K562 (cell line): ENCODE measurements at regions not wholly inside any gene's neighbourhood (a gene's known extent, or its start where the extent isn't known, plus 50 kb on each side); places are given as distances from the start of the nearest gene placed in this dataset.
A peak's percentile ranks its signal among the peaks of the same experiment; 100 is the strongest.

Experiments
- CTCF ChIP-seq, 3 experiments: IDR thresholded peaks in 2 of 3; conservative IDR thresholded peaks in 1 of 3; 2 replicates each; pipeline ENCODE4 v1.5.1; 2011 to 2012; ENCODE audit warnings: low read length in 3 of 3, mild to moderate bottlenecking in 3 of 3, control low read depth in 2 of 3, improper control_type of control experiment in 1 of 3, inconsistent platforms in 1 of 3, low read depth in 1 of 3, mixed read lengths in 1 of 3, moderate library complexity in 1 of 3; ENCODE audit not compliant: insufficient read depth in 2 of 3
- LEF1 ChIP-seq: fragments of 450-650 bp; IDR thresholded peaks from 2 replicates; pipeline ENCODE4 v1.6.1; 2016; ENCODE audit warnings: mild to moderate bottlenecking
- MAX ChIP-seq: sonication (generic); formaldehyde crosslinking; IDR thresholded peaks from 2 replicates; pipeline ENCODE4 v1.9.0; 2022; ENCODE audit warnings: mild to moderate bottlenecking, missing genetic modification reagents
- MNT ChIP-seq, 2 experiments: fragments of 450-650 bp; conservative IDR thresholded peaks; 2 replicates each; pipeline ENCODE4 v1.6.1; 2017; ENCODE audit warnings: mild to moderate bottlenecking in 2 of 2, moderate library complexity in 2 of 2
- NCOA2 ChIP-seq, 2 experiments: fragments of 450-650 bp; IDR thresholded peaks; 2 replicates each; pipeline ENCODE4 v1.6.1; 2018; ENCODE audit warnings: mild to moderate bottlenecking in 2 of 2, moderate library complexity in 1 of 2; ENCODE audit not compliant: partially characterized antibody in 2 of 2
- NCOR1 ChIP-seq: fragments of 450-650 bp; IDR thresholded peaks from 2 replicates; pipeline ENCODE4 v1.6.1; 2016; ENCODE audit warnings: mild to moderate bottlenecking, moderate library complexity
- POLR2A ChIP-seq: fragments of 450-650 bp; conservative IDR thresholded peaks from 2 replicates; pipeline ENCODE4 v1.6.1; 2016
- POLR2AphosphoS5 ChIP-seq: IDR thresholded peaks from 2 replicates; pipeline ENCODE4 v1.6.1; 2011; ENCODE audit warnings: mild to moderate bottlenecking, low read depth, low read length, moderate library complexity; ENCODE audit not compliant: control insufficient read depth, insufficient read depth
- RBM39 ChIP-seq: fragments of 200-400 bp; formaldehyde crosslinking; optimal IDR thresholded peaks from 2 replicates; pipeline ENCODE3; 2018; ENCODE audit warnings: low read depth, low read length
- SMARCE1 ChIP-seq: fragments of 450-650 bp; IDR thresholded peaks from 2 replicates; pipeline ENCODE4 v1.7.1; 2016; ENCODE audit warnings: mild to moderate bottlenecking
- ZC3H8 ChIP-seq: fragments of 450-650 bp; IDR thresholded peaks from 2 replicates; pipeline ENCODE4 v1.6.1; 2017
- ZNF121 ChIP-seq: sonication (generic); formaldehyde crosslinking; conservative IDR thresholded peaks from 2 replicates; pipeline ENCODE4 v1.8.0; 2022; ENCODE audit warnings: missing genetic modification reagents
- TF ChIP-seq, protein P1 (sequence below): fragments of 200-600 bp; sonication (generic); IDR thresholded peaks from one replicate; pipeline ENCODE4 v1.6.1; 2012; ENCODE audit warnings: mild to moderate bottlenecking, low read depth, low read length, inconsistent platforms

DNA sequence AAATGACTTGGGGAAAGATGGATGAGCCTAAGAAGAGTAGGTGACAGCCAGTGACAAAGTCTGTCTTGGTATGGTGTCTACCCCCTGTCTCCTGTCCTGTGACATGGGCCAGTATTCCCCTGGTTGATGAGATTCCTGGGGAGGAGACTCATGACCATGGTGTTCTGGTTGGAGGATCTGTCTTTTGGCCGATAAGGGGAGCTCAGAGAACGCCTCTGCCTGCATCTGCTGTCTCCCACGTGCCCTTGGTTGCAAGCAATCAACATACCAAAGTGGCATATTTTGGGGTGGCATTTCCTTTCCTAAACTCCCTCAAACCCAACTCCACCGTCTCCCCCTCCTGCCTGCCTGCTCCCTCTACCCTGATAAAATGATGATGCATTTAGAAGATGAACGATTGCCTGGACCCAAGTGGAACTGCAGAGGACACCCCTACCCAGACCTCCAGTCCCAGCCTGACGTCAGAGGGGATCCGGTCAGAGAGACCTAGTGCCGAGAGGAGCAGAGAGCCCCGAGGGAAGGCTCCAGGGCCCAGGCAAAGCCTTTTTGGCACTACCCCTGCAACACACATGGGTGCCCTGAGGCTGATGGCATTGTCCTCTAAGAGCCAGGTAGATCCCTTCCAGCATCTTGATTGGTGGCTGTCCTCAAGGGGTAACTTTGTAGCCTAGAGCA is 88.0 kb upstream of the KCNK12 start:
- TF ChIP-seq NCOR1 (no peak), RBM39 (no peak), ZNF121 (no peak), MNT (conservative IDR thresholded peaks at IDR 0.05) (no peak), POLR2AphosphoS5 (no peak), MAX (no peak), LEF1 (no peak), CTCF (IDR thresholded peaks at IDR 0.05 in 2 of 3, conservative IDR thresholded peaks at IDR 0.05 in 1 of 3; ENCODE audit: insufficient read depth in 2 of 3, low read depth in 1 of 3, low read length in 3 of 3) (0 out of 6 replicates have a peak, but pooled peaks of 1 of the 3 experiments have one; percentile 4), NCOA2 (IDR thresholded peaks at IDR 0.05; ENCODE audit: partially characterized antibody in 2 of 2) (no peak), POLR2A (no peak), SMARCE1 (no peak), ZC3H8 (no peak)
- TF ChIP-seq, protein P1, sequence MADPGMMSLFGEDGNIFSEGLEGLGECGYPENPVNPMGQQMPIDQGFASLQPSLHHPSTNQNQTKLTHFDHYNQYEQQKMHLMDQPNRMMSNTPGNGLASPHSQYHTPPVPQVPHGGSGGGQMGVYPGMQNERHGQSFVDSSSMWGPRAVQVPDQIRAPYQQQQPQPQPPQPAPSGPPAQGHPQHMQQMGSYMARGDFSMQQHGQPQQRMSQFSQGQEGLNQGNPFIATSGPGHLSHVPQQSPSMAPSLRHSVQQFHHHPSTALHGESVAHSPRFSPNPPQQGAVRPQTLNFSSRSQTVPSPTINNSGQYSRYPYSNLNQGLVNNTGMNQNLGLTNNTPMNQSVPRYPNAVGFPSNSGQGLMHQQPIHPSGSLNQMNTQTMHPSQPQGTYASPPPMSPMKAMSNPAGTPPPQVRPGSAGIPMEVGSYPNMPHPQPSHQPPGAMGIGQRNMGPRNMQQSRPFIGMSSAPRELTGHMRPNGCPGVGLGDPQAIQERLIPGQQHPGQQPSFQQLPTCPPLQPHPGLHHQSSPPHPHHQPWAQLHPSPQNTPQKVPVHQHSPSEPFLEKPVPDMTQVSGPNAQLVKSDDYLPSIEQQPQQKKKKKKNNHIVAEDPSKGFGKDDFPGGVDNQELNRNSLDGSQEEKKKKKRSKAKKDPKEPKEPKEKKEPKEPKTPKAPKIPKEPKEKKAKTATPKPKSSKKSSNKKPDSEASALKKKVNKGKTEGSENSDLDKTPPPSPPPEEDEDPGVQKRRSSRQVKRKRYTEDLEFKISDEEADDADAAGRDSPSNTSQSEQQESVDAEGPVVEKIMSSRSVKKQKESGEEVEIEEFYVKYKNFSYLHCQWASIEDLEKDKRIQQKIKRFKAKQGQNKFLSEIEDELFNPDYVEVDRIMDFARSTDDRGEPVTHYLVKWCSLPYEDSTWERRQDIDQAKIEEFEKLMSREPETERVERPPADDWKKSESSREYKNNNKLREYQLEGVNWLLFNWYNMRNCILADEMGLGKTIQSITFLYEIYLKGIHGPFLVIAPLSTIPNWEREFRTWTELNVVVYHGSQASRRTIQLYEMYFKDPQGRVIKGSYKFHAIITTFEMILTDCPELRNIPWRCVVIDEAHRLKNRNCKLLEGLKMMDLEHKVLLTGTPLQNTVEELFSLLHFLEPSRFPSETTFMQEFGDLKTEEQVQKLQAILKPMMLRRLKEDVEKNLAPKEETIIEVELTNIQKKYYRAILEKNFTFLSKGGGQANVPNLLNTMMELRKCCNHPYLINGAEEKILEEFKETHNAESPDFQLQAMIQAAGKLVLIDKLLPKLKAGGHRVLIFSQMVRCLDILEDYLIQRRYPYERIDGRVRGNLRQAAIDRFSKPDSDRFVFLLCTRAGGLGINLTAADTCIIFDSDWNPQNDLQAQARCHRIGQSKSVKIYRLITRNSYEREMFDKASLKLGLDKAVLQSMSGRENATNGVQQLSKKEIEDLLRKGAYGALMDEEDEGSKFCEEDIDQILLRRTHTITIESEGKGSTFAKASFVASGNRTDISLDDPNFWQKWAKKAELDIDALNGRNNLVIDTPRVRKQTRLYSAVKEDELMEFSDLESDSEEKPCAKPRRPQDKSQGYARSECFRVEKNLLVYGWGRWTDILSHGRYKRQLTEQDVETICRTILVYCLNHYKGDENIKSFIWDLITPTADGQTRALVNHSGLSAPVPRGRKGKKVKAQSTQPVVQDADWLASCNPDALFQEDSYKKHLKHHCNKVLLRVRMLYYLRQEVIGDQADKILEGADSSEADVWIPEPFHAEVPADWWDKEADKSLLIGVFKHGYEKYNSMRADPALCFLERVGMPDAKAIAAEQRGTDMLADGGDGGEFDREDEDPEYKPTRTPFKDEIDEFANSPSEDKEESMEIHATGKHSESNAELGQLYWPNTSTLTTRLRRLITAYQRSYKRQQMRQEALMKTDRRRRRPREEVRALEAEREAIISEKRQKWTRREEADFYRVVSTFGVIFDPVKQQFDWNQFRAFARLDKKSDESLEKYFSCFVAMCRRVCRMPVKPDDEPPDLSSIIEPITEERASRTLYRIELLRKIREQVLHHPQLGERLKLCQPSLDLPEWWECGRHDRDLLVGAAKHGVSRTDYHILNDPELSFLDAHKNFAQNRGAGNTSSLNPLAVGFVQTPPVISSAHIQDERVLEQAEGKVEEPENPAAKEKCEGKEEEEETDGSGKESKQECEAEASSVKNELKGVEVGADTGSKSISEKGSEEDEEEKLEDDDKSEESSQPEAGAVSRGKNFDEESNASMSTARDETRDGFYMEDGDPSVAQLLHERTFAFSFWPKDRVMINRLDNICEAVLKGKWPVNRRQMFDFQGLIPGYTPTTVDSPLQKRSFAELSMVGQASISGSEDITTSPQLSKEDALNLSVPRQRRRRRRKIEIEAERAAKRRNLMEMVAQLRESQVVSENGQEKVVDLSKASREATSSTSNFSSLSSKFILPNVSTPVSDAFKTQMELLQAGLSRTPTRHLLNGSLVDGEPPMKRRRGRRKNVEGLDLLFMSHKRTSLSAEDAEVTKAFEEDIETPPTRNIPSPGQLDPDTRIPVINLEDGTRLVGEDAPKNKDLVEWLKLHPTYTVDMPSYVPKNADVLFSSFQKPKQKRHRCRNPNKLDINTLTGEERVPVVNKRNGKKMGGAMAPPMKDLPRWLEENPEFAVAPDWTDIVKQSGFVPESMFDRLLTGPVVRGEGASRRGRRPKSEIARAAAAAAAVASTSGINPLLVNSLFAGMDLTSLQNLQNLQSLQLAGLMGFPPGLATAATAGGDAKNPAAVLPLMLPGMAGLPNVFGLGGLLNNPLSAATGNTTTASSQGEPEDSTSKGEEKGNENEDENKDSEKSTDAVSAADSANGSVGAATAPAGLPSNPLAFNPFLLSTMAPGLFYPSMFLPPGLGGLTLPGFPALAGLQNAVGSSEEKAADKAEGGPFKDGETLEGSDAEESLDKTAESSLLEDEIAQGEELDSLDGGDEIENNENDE, result no peak
